ENCODE measurements at regions not wholly inside any gene's neighbourhood (a gene's known extent, or its start where the extent isn't known, plus 50 kb on each side); places are given as distances from the start of the nearest gene placed in this dataset.

- TF ChIP-seq POLR2A (IDR thresholded peaks at IDR 0.05) (no peak), CTCF (IDR thresholded peaks at IDR 0.05 in 8 of 11, conservative IDR thresholded peaks at IDR 0.05 in 3 of 11) (no peak), POLR2AphosphoS5 (IDR thresholded peaks at IDR 0.05) (no peak)
These were observed 443.0 kb downstream of the PCDH10 start for GRCh38 chr4:133592106-133592505.
